WERI-Rb-1 (cell line): ENCODE measurements at regions not wholly inside any gene's neighbourhood (a gene's known extent, or its start where the extent isn't known, plus 50 kb on each side); places are given as distances from the start of the nearest gene placed in this dataset.

ENCODE experiments used
- DNase-seq: peaks from one replicate; pipeline ENCODE4 v3.0.0-alpha.2; 2020
- H3K27ac ChIP-seq: fragments of 250-450 bp; sonication (Bioruptor Pico); 2 replicates; pipeline ENCODE4 v1.5.1; 2020; ENCODE audit warnings: mild to moderate bottlenecking, moderate library complexity
- H3K27me3 ChIP-seq: fragments of 250-450 bp; sonication (Bioruptor Pico); 2 replicates; pipeline ENCODE4 v1.5.1; 2021; ENCODE audit warnings: mild to moderate bottlenecking, low read depth, moderate library complexity; ENCODE audit not compliant: insufficient read depth, severe bottlenecking
- H3K36me3 ChIP-seq: fragments of 250-450 bp; sonication (Bioruptor Pico); 2 replicates; pipeline ENCODE4 v1.5.1; 2020; ENCODE audit warnings: mild to moderate bottlenecking, moderate library complexity
- H3K4me3 ChIP-seq: 2 replicates; pipeline ENCODE4 v1.5.1; 2011; ENCODE audit warnings: low read depth, mild to moderate bottlenecking, control low read depth, low read length
- H3K9me3 ChIP-seq: fragments of 250-450 bp; sonication (Bioruptor Pico); 2 replicates; pipeline ENCODE4 v1.5.1; 2021; ENCODE audit warnings: mild to moderate bottlenecking, moderate library complexity; ENCODE audit not compliant: severe bottlenecking
- CTCF ChIP-seq: IDR thresholded peaks from 2 replicates; pipeline ENCODE4 v1.5.1; 2011; ENCODE audit warnings: low read depth, mild to moderate bottlenecking, control low read depth, inconsistent platforms, low read length

- no peak for DNase-seq
- Histone ChIP-seq H3K9me3 (no peaks in the 10 kb centered on the region), H3K27ac (no peak overlapping the region), H3K27me3 (no peaks in the 10 kb centered on the region), H3K36me3 (no peaks in the 10 kb centered on the region), H3K4me3 (no peak overlapping the region)
- no peak for TF ChIP-seq CTCF
Measured at GRCh38 chr18:61964616-61965015, 71.8 kb upstream of the RNF152 start.

GRCh38 chr18:61963705-61964104, 70.9 kb upstream of the RNF152 start:
- H3K9me3 ChIP-seq = no peaks in the 10 kb centered on the region
- no peak for TF ChIP-seq CTCF
- no peak for DNase-seq
- no peaks in the 10 kb centered on the region for H3K36me3 ChIP-seq
- no peak overlapping the region for H3K4me3 ChIP-seq
- no peaks in the 10 kb centered on the region for H3K27me3 ChIP-seq
- H3K27ac ChIP-seq = no peak overlapping the region

GRCh38 chr18:61957801-61958516, 65.2 kb upstream of the RNF152 start:
- H3K9me3 ChIP-seq = peaks cover 2% of the 10 kb centered on the region
- H3K27ac ChIP-seq = no peak overlapping the region
- TF ChIP-seq CTCF = 0 out of 2 replicates have a peak, but pooled peaks have one; percentile 12
- H3K36me3 ChIP-seq = no peaks in the 10 kb centered on the region
- no peaks in the 10 kb centered on the region for H3K27me3 ChIP-seq
- DNase-seq = no peak
- H3K4me3 ChIP-seq = no peak overlapping the region

- H3K36me3 ChIP-seq = no peaks in the 10 kb centered on the region
- H3K27ac ChIP-seq = no peak overlapping the region
- TF ChIP-seq CTCF = no peak
- no peak for DNase-seq
- H3K4me3 ChIP-seq = no peak overlapping the region
- no peaks in the 10 kb centered on the region for H3K27me3 ChIP-seq
- H3K9me3 ChIP-seq = peaks cover 2% of the 10 kb centered on the region
Measured at GRCh38 chr18:61955644-61956043, 62.8 kb upstream of the RNF152 start.

GRCh38 chr18:61954096-61954746, 61.4 kb upstream of the RNF152 start:
- no peak overlapping the region for H3K27ac ChIP-seq

More at GRCh38 chr18:61954096-61954746, 61.4 kb upstream of the RNF152 start:
- no peak overlapping the region for H3K4me3 ChIP-seq
- H3K36me3 ChIP-seq = no peaks in the 10 kb centered on the region
- no peak for DNase-seq
- no peak for TF ChIP-seq CTCF
- no peaks in the 10 kb centered on the region for H3K27me3 ChIP-seq
- peaks cover 2% of the 10 kb centered on the region for H3K9me3 ChIP-seq
